Muscle layer of colon (tissue), 2 donors: ENCODE measurements at regions not wholly inside any gene's neighbourhood (a gene's known extent, or its start where the extent isn't known, plus 50 kb on each side); places are given as distances from the start of the nearest gene placed in this dataset.

Source experiments
- H3K27ac ChIP-seq: one replicate; pipeline ENCODE4 v1.7.0; 2013; ENCODE audit warnings: low read depth, mild to moderate bottlenecking, low read length, moderate library complexity
- H3K27me3 ChIP-seq, 2 donors: one replicate each; pipeline ENCODE4 v1.7.0; 2013; ENCODE audit warnings: low read length in 2 of 2, mild to moderate bottlenecking in 2 of 2; ENCODE audit not compliant: insufficient read depth in 2 of 2, control insufficient read depth in 1 of 2
- H3K36me3 ChIP-seq: one replicate; pipeline ENCODE4 v1.7.0; 2013; ENCODE audit warnings: mild to moderate bottlenecking, low read length; ENCODE audit not compliant: insufficient read depth
- H3K4me1 ChIP-seq: one replicate; pipeline ENCODE4 v1.7.0; 2013; ENCODE audit warnings: mild to moderate bottlenecking, low read length; ENCODE audit not compliant: insufficient read depth
- H3K4me3 ChIP-seq, 2 donors: one replicate each; pipeline ENCODE4 v1.7.0; 2013; ENCODE audit warnings: low read length in 2 of 2, low read depth in 1 of 2, mild to moderate bottlenecking in 1 of 2, moderate library complexity in 1 of 2
- H3K9ac ChIP-seq: one replicate; pipeline ENCODE4 v1.7.0; 2013; ENCODE audit warnings: low read length
- H3K9me3 ChIP-seq: one replicate; pipeline ENCODE4 v1.7.0; 2013; ENCODE audit warnings: mild to moderate bottlenecking, low read length
- donor health status: abdominal sarcoma.
- donor health status: Adenocarcinoma of cecum.

DNA sequence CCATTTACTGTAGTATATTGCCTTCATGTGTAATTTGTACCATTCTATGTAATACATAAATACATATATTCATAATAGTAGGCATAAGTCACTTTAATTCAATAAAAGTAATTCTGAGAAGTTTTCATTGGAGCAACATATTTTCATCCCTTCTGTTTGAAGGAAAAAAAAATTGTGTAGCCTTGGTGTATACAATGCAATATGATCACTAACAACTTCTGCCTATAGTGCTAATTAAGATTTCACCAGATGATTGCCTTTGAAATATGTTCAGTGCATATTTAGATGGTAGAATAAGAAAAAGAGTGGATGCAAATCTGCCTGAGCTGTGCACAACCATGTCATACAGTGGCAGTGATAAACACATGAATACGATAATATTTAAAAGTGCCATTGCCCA is 996.8 kb downstream of the EFNA5 start:
- Histone ChIP-seq H3K9me3 (no peaks in the 10 kb centered on the region), H3K27ac (no peak overlapping the region), H3K4me3 (no peak overlapping the region), H3K4me1 (no peaks in the 10 kb centered on the region), H3K27me3 (no peaks in the 10 kb centered on the region), H3K36me3 (no peaks in the 10 kb centered on the region), H3K9ac (no peak overlapping the region)

DNA sequence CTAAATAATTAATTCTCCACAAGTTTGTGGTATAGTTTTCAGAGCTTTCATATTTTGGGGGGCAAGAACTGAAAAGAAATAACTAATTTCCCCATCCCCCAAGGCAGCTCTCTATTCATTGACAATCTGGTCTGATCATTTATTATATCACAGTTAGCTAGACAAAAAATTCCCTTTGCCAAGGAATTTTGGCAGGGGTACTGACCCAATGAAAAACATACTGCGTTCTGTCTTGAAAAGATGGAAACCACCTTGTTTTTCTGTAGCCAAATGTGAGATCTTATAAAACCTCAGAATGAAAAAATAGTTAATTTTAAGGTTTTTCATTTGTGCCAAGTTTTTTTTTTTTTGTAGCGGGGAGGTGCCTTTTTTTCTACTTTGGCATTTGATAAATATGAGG is 1008.9 kb downstream of the EFNA5 start:
- Histone ChIP-seq H3K27me3 (no peaks in the 10 kb centered on the region), H3K4me1 (no peaks in the 10 kb centered on the region), H3K36me3 (no peaks in the 10 kb centered on the region), H3K4me3 (no peak overlapping the region), H3K9ac (no peak overlapping the region), H3K27ac (no peak overlapping the region), H3K9me3 (no peaks in the 10 kb centered on the region)

DNA sequence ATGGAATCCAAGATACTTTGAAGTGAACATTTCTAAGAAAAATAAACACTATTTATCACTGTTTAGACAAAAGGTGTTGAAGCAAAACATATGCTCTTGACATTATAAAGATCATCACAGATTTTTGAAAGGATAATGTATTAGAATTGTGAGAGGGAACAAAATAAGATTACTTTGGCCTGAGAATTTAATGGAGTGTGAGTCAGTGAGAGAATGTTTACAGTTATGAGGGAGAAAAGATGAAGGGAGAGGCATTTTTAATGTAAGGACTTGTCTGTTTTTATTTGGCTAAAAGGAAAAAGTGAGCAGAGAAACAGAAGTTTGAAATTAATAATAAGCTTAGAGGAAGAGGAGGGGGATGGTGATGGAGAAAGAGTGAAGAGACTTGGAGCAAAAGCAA is 1010.1 kb downstream of the EFNA5 start:
- no peaks in the 10 kb centered on the region for H3K9me3 ChIP-seq
- no peaks in the 10 kb centered on the region for H3K36me3 ChIP-seq
- no peak overlapping the region for H3K9ac ChIP-seq
- H3K27ac ChIP-seq: no peak overlapping the region
- no peaks in the 10 kb centered on the region for H3K4me1 ChIP-seq
- H3K4me3 ChIP-seq: no peak overlapping the region
- no peaks in the 10 kb centered on the region for H3K27me3 ChIP-seq

DNA sequence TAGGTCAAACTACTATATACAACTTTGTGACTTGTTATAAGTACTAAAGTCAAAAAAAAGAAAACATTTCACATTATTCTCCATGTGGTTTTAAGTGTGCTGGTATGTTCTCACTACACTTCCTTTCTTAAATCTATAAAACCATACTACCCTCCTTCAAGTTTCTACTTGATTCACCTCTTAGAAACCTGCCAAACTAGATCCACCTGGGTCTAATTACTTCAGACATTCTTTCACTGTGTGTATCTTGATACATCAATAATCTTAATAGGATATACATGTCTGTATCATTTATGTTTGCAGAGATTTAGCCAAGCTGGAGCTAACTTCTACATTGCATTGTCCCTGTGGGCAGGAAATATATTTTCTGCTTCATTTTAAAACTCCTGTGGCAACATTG is 1012.6 kb downstream of the EFNA5 start:
- Histone ChIP-seq H3K27ac (no peak overlapping the region), H3K9me3 (no peaks in the 10 kb centered on the region), H3K4me1 (no peaks in the 10 kb centered on the region), H3K4me3 (no peak overlapping the region), H3K9ac (no peak overlapping the region), H3K36me3 (no peaks in the 10 kb centered on the region), H3K27me3 (no peaks in the 10 kb centered on the region)

DNA sequence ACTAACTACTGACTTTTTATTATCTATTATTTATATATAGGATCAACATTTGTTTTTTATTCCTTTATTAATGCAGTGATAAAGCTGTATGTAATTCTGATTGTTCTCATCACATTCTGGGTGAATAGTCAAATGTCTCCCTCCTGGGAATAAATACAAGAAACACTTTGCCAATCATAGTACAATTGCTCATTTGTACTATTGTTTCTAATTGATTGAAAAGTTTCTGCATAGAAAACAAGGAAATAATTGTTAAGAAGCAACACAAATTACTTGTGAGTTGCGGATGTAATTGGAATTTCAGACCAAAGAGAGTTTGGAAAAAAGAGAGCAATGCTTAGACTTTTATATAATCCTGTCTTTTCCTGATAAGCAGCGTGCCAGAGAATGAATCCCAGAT is 1013.9 kb downstream of the EFNA5 start:
- Histone ChIP-seq H3K9ac (no peak overlapping the region), H3K27ac (no peak overlapping the region), H3K36me3 (no peaks in the 10 kb centered on the region), H3K27me3 (no peaks in the 10 kb centered on the region), H3K9me3 (no peaks in the 10 kb centered on the region), H3K4me1 (no peaks in the 10 kb centered on the region), H3K4me3 (no peak overlapping the region)

DNA sequence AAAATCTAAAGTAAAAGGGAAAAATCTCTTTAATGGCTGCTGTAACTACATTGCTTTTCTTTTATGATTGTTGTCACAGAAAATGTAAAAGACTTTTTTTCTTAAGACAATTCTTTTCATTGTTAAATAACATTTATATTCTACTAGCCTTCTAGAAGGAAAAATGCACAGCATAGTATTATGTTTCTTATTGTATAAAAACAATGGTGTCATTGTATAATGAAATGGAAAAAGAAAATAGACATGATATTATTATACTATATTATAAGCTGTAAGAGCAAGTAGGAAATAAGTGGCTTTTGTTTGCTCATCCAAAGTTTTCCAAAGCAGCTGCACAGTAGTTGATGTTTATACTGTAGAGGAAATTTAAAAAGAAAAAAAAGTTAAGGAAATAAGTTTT is 1021.7 kb downstream of the EFNA5 start:
- no peak overlapping the region for H3K9ac ChIP-seq
- H3K4me1 ChIP-seq: no peaks in the 10 kb centered on the region
- no peaks in the 10 kb centered on the region for H3K36me3 ChIP-seq
- no peaks in the 10 kb centered on the region for H3K27me3 ChIP-seq
- no peaks in the 10 kb centered on the region for H3K9me3 ChIP-seq
- no peak overlapping the region for H3K27ac ChIP-seq
- no peak overlapping the region for H3K4me3 ChIP-seq

DNA sequence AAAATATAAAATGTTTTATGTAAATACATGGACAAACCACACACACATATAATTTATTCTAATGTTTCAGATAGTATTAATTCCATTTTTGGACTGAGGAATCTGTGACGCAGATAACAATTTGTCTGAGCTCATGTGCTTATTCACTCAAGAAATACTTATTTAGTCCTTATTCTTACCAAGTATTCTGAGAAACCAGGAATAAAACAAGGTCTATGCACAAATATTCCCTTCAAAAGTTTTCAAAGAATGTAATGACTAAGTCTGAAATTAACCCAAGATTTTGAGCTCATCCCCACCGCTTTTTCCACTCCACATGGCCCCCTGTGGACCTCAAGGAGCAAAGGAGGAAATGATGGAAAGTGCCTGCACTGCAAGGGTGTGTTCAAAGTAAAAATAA is 1022.3 kb downstream of the EFNA5 start:
- Histone ChIP-seq H3K9me3 (no peaks in the 10 kb centered on the region), H3K4me3 (no peak overlapping the region), H3K27ac (no peak overlapping the region)

DNA sequence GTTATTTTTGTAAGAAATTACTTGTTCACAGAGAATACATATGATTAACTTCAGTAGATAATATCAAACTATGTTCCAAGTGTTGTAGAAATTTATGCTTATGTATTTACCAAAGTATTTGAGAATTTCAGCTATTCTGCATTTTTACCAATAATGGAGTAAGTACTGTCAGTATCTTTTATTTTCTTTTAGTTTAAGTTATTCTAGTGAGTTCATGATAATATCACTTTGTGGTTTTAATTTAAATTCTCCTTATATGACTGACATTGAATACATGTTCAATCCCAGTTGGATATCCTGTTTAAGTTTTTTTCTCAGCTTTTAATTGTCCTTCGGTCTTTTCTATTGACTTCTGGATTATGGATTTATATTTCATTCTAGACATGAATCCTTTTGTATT is 1024.6 kb downstream of the EFNA5 start:
- H3K27me3 ChIP-seq: no peaks in the 10 kb centered on the region
- no peaks in the 10 kb centered on the region for H3K9me3 ChIP-seq
- no peaks in the 10 kb centered on the region for H3K36me3 ChIP-seq
- no peak overlapping the region for H3K27ac ChIP-seq
- no peak overlapping the region for H3K9ac ChIP-seq
- H3K4me1 ChIP-seq: no peaks in the 10 kb centered on the region
- H3K4me3 ChIP-seq: no peak overlapping the region

More for the DNA sequence above, 1022.3 kb downstream of the EFNA5 start:
- H3K36me3 ChIP-seq: no peaks in the 10 kb centered on the region
- no peaks in the 10 kb centered on the region for H3K27me3 ChIP-seq
- no peaks in the 10 kb centered on the region for H3K4me1 ChIP-seq
- no peak overlapping the region for H3K9ac ChIP-seq

DNA sequence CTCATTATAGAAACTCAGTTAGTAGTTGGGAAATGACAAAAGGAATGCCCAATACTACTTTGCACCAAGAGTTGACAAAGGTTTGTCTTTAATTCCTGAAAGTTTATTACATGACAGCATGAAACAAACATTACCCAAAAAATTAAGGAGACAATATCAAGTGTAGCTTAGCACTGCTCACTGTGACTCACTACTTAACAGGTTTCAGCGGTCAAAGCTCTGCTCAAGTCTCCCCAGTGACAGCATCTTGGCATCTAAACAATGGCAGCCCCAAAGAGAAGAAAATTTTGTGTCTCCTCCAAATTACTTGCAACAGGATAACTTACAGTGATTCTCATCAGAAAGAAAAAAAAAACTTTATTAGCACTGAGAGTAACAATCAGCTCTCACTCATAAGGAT is 1030.2 kb downstream of the EFNA5 start:
- Histone ChIP-seq H3K36me3 (no peaks in the 10 kb centered on the region), H3K27me3 (no peaks in the 10 kb centered on the region), H3K4me3 (no peak overlapping the region), H3K27ac (no peak overlapping the region), H3K9ac (no peak overlapping the region), H3K9me3 (no peaks in the 10 kb centered on the region), H3K4me1 (no peaks in the 10 kb centered on the region)

DNA sequence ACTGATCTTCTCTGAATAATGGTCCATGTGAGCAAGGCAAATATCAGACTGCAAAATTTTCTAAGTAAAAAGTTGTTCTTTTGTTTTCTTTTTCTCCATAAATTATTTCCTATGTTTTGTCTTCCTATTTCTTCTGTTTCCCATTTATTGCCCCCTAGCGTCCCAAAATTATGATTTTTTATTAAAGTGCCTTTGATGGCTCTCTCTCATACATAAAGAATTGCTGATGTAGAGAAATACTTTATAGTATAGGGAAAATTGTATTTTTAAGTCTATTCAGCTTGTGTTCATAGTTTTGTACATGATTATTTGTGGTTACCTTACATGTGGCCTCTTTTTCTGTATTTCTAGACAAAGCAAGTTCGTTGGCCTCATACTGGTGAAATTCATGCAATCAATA is 1031.2 kb downstream of the EFNA5 start:
- Histone ChIP-seq H3K27me3 (no peaks in the 10 kb centered on the region), H3K27ac (no peak overlapping the region), H3K9me3 (no peaks in the 10 kb centered on the region), H3K36me3 (no peaks in the 10 kb centered on the region), H3K4me1 (no peaks in the 10 kb centered on the region), H3K9ac (no peak overlapping the region), H3K4me3 (no peak overlapping the region)

DNA sequence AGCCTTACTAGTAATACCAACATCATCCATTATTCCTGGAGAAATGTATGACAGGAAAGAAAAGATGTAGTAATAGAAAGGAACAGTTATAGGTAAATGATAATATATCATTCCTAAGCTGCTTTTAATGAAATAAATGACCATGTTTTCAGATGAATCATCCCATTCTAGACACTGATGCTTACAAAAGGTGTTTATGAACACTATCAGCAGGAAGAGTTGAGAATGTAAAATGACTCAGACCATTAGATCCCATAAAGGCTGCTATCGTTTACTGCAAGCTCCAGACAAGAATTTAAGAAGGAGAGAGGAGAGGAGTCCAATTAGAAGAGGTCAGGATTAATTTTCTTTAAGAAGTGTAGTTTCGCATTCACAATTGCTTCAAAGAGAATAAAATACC is 1033.5 kb downstream of the EFNA5 start:
- Histone ChIP-seq H3K4me3 (no peak overlapping the region), H3K9ac (no peak overlapping the region), H3K36me3 (no peaks in the 10 kb centered on the region), H3K9me3 (no peaks in the 10 kb centered on the region), H3K27me3 (no peaks in the 10 kb centered on the region), H3K4me1 (no peaks in the 10 kb centered on the region), H3K27ac (no peak overlapping the region)

DNA sequence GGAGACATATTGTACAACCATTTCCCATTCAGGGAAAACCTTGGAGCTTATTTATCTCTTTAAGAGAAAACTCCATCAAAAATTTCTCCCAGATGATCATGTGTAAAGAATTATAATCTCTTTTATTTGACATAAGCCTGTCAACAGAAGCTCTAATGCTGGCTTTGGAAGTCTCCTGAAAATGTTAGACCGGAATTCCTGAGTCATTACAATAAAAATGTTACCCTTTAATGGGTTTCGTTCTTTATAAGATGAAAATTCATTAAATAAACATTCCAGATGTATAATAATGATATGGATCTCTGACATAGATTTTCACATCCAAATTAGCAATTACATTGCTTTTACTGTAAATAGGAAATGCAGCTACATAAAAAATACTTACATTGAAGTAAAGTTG is 1036.4 kb downstream of the EFNA5 start:
- no peak overlapping the region for H3K9ac ChIP-seq
- H3K4me3 ChIP-seq: no peak overlapping the region
- no peak overlapping the region for H3K27ac ChIP-seq
- H3K4me1 ChIP-seq: no peaks in the 10 kb centered on the region
- no peaks in the 10 kb centered on the region for H3K27me3 ChIP-seq
- H3K36me3 ChIP-seq: no peaks in the 10 kb centered on the region
- no peaks in the 10 kb centered on the region for H3K9me3 ChIP-seq
